Keratinocyte (primary cell): ENCODE measurements at regions not wholly inside any gene's neighbourhood (a gene's known extent, or its start where the extent isn't known, plus 50 kb on each side); places are given as distances from the start of the nearest gene placed in this dataset.
"Not testable (repeated sequence)": the region's sequence is repeated elsewhere in the genome, so short reads cannot be mapped to it uniquely, and the experiment has no call there.

Source experiments
- CTCF ChIP-seq, 3 experiments: IDR thresholded peaks in 1 of 3; conservative IDR thresholded peaks in 1 of 3; optimal IDR thresholded peaks in 1 of 3; 2 replicates in 2 of 3; 3 replicates in 1 of 3; pipeline versions ENCODE3 to v1.5.1; 2011; ENCODE audit warnings: low read length in 3 of 3, mild to moderate bottlenecking in 3 of 3, moderate library complexity in 2 of 3, control low read depth in 1 of 3, inconsistent platforms in 1 of 3; ENCODE audit not compliant: insufficient read depth in 2 of 3; ENCODE audit errors: extremely low read depth in 1 of 3
- EZH2 ChIP-seq: IDR thresholded peaks from one replicate; pipeline ENCODE4 v1.6.1; 2012; ENCODE audit warnings: inconsistent platforms, mild to moderate bottlenecking, low read length, moderate library complexity

DNA sequence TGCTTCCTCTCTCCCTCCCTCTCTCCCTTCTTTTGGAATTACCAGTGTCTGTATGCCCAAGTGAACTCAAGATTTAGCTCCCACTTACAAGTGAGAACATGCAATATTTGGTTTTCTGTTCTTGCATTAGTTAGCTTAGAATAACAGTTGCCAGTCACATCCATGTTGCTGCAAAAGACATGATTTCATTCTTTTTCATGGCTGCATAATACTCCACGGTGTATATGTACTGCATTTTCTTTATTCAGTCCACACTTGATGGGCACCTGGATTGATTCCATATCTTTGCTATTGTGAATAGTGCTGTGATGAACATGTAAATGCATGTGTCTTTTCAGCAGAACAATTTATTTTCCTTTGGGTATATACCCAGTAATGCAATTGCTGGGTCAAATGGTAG is 97.5 kb upstream of the GRAMD1B start:
- TF ChIP-seq CTCF (optimal IDR thresholded peaks at IDR 0.05 in 1 of 3, IDR thresholded peaks at IDR 0.05 in 1 of 3, conservative IDR thresholded peaks at IDR 0.05 in 1 of 3; ENCODE audit: extremely low read depth in 1 of 3, insufficient read depth in 2 of 3, low read length in 3 of 3); EZH2: not testable (repeated sequence)
